Astrocyte of the cerebellum (primary cell): ENCODE measurements at regions not wholly inside any gene's neighbourhood (a gene's known extent, or its start where the extent isn't known, plus 50 kb on each side); places are given as distances from the start of the nearest gene placed in this dataset.

Source experiments
- DNase-seq: peaks from one replicate; pipeline ENCODE4 v3.0.0-alpha.2; 2011; ENCODE audit warnings: low read depth
- H3K4me3 ChIP-seq: 2 replicates; pipeline ENCODE4 v1.5.1; 2011; ENCODE audit warnings: mild to moderate bottlenecking, low read depth, low read length, moderate library complexity
- in situ Hi-C: cut with HindIII; loops from 2 replicates; pipeline ENCODE4 v1.10.0; 2017; ENCODE audit warnings: low sequenced_read_pairs
- TF ChIP-seq, protein P1 (sequence below): IDR thresholded peaks from 2 replicates; pipeline ENCODE4 v1.5.1; 2012; ENCODE audit warnings: low read length, low read depth, moderate library complexity, mild to moderate bottlenecking; ENCODE audit errors: missing control alignments

DNA sequence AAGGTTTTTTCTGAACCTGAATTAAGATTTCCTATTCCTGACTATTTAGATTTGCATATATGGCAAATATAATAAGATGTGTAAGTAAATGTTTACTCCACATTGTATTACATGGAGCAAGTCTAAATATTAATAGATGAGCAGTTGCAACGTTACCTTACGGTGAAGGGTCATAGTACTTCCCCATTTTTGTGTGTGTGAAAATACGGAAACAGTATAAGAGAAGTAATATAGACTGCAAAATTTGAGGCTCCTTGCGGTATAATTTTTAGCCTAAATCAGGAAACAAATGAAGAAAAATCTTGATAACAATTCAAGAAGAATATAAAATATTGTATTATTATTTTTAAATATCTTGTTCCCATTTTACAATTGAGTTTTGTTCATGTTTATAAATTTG lies 434.2 kb downstream of the GRB14 start:
- TF ChIP-seq, protein P1, sequence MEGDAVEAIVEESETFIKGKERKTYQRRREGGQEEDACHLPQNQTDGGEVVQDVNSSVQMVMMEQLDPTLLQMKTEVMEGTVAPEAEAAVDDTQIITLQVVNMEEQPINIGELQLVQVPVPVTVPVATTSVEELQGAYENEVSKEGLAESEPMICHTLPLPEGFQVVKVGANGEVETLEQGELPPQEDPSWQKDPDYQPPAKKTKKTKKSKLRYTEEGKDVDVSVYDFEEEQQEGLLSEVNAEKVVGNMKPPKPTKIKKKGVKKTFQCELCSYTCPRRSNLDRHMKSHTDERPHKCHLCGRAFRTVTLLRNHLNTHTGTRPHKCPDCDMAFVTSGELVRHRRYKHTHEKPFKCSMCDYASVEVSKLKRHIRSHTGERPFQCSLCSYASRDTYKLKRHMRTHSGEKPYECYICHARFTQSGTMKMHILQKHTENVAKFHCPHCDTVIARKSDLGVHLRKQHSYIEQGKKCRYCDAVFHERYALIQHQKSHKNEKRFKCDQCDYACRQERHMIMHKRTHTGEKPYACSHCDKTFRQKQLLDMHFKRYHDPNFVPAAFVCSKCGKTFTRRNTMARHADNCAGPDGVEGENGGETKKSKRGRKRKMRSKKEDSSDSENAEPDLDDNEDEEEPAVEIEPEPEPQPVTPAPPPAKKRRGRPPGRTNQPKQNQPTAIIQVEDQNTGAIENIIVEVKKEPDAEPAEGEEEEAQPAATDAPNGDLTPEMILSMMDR, result no peak
- in situ Hi-C loops, result no loop called here
- DNase-seq, result no peak
- H3K4me3 ChIP-seq, result no peak overlapping the region

DNA sequence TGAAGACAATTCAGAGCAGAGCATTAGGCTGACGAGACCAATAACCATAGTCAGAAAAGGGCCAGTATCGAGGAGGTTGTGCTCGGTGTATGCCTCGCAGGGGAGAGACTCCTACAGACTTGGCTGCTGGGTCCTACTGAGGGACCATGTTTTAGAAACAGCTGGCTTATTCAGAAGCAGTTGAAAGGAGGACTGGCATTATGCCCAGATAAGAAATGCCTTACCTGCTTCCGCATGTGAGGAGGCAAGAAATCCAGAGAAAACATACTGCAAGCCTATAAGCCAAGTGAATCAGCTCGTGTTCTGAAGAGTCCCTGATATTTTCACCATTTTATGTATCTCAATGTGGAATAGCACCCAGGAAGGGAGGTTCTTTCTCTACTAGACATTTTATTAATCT lies 434.7 kb downstream of the GRB14 start:
- TF ChIP-seq, protein P1, result no peak
- in situ Hi-C loops, result no loop called here
- H3K4me3 ChIP-seq, result no peak overlapping the region
- no peak for DNase-seq

DNA sequence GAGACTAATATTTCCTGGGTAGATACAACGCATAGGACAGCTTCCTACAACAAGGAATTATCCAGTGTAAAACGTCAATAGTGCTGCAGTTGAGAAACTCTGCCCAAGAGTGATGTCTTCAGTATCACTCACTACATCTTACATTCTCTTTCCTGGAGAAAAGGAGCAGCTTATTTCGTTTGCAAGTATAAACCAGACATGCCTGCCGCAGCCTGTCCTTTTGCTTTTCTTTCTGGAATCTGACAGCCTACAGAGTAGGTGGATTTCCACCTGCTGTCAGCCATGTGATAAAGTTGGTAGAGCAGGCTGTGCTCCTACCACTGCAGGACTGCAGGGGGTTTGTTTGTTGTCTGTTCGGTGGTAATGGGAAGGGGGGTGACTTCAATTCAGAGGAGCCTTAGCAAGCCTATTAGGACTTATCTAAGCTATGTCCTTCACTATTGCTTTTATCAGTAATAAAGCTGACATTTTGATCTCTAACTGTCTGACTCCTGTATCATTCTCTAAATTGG lies 439.1 kb downstream of the GRB14 start:
- H3K4me3 ChIP-seq, result no peak overlapping the region
- TF ChIP-seq, protein P1, result no peak
- no peak for DNase-seq
- in situ Hi-C loops, result no loop called here

DNA sequence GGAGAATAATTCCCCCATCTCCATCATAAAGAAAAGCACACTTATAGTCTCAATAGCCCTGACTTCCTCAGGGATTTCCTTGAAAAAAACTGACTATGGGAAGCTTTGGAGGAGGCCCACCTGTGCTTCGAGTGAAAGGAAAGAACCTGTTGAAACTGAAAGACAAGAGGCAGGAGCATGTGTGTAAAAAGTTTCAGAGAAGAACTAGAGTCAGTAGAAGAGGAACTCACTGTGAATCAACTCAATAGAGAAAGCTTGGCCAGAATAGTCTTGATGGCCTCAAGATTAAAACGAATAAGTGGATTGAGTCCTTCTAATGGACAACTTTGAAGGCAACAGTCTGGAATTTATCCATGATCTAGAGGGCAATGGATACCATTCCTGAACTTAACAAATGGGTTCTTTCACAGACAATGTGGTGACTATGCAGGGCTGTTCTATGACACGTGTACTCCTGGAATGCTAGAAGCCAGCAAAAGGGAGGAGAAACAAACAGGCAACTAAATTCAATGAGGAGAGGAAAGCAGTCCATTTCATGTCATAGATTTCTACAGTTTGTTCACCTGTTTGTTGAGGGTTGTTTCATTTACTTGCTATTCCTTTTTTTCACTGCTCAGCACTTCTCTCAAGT lies 442.3 kb downstream of the GRB14 start:
- no peak for DNase-seq
- in situ Hi-C loops, result no loop called here
- H3K4me3 ChIP-seq, result no peak overlapping the region

DNA sequence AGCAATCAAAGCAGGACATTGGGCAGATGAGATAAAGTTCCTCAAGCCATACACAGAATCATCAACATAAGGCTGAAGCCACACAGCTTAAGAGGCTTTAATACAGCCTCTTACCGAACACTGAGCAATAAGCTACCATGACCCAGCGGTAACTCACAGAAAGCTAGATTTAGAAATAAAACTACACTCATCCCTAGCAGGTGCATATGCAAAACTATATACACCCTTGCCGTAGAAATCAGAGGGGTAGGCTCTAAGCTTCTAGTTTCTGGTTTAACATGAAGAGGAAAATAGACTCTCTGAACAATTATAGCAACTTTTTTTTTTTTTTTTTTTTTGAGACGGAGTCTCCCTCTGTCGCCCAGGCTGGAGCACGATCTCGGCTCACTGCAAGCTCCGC lies 428.8 kb upstream of the FIGN start:
- in situ Hi-C loops, result no loop called here
- no peak overlapping the region for H3K4me3 ChIP-seq
- TF ChIP-seq, protein P1, result no peak
- DNase-seq, result no peak

More for the DNA sequence above, 442.3 kb downstream of the GRB14 start:
- TF ChIP-seq, protein P1, result no peak

DNA sequence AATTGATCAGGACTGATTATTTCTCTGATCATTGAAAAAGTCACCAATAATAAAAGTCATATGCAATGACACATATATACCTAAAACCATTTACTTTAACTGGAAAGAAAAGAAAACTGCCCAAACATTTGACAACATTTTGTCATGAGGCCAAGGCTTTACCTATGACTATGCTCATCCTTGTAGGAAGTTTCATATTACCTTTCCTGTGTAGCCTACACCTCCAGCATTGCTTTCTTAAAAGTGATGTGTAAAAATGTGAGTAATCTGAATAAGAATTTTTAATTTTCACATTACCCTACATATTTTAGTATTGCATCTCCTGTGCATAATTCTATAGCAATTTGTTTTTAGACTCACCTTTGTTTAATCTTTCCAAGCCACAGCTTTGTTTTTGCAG lies 419.8 kb upstream of the FIGN start:
- TF ChIP-seq, protein P1, result no peak
- no peak overlapping the region for H3K4me3 ChIP-seq
- no peak for DNase-seq
- in situ Hi-C loops, result no loop called here
